Panc1 (cell line): ENCODE measurements at regions not wholly inside any gene's neighbourhood (a gene's known extent, or its start where the extent isn't known, plus 50 kb on each side); places are given as distances from the start of the nearest gene placed in this dataset.
A peak's percentile ranks its signal among the peaks of the same experiment; 100 is the strongest.

Experiments
- ATAC-seq: fragments of 200-7000 bp; cut with Tn5 transposase; 2 replicates; pipeline ENCODE4 v1.9.1; 2020; ENCODE audit warnings: mild to moderate bottlenecking, moderate library complexity
- BruUV-seq: library from RNA; stranded (reverse); fragments of 400-500 nt; replicated peaks from 2 replicates; lab custom pipeline; 2021; lab: Mats Ljungman, UMichigan
- CTCF ChIA-PET: fragments of 300-600 bp; sonication (Branson Sonifier 250); formaldehyde crosslinking; loops from one replicate; lab custom pipeline; 2022; ENCODE audit warnings: antibody characterized with exemption; lab: Charles Lee
- POLR2A ChIA-PET: fragments of 300-600 bp; sonication (Branson Sonifier 250); formaldehyde crosslinking; loops from one replicate; lab custom pipeline; 2022; ENCODE audit warnings: antibody characterized with exemption; lab: Charles Lee
- DNase-seq: peaks from one replicate; pipeline ENCODE4 v3.0.0-alpha.2; 2010; ENCODE audit warnings: low read depth, low spot score
- H3K27ac ChIP-seq: 2 replicates; pipeline ENCODE4 v1.5.1; 2011; ENCODE audit warnings: mild to moderate bottlenecking, low read length, inconsistent platforms
- H3K27me3 ChIP-seq: fragments of 200-500 bp; sonication (Bioruptor generic); 2 replicates; pipeline ENCODE4 v1.6.0; 2014; ENCODE audit warnings: low read length, inconsistent platforms; ENCODE audit not compliant: control insufficient read depth, insufficient read depth
- H3K36me3 ChIP-seq: fragments of 200-500 bp; sonication (Bioruptor generic); 2 replicates; pipeline ENCODE4 v1.5.1; 2014; ENCODE audit warnings: inconsistent platforms, mild to moderate bottlenecking, low read length, moderate library complexity; ENCODE audit not compliant: control insufficient read depth, insufficient read depth
- H3K4me1 ChIP-seq: 2 replicates; pipeline ENCODE4 v1.5.1; 2011; ENCODE audit warnings: inconsistent platforms, mild to moderate bottlenecking, low read length, moderate library complexity; ENCODE audit not compliant: control insufficient read depth, insufficient read depth
- H3K4me3 ChIP-seq, 2 experiments: 2 replicates each; pipeline ENCODE4 v1.5.1; 2011 to 2012; ENCODE audit warnings: low read depth in 2 of 2, low read length in 2 of 2, mild to moderate bottlenecking in 2 of 2, inconsistent platforms in 1 of 2, moderate library complexity in 1 of 2
- H3K9me3 ChIP-seq: fragments of 200-500 bp; sonication (Bioruptor generic); 2 replicates; pipeline ENCODE4 v1.5.1; 2014; ENCODE audit warnings: low read depth, mild to moderate bottlenecking, inconsistent platforms, low read length, moderate library complexity; ENCODE audit not compliant: control insufficient read depth, insufficient read depth
- CTCF ChIP-seq: fragments of 450-650 bp; IDR thresholded peaks from 2 replicates; pipeline ENCODE4 v1.5.1; 2017; ENCODE audit warnings: mild to moderate bottlenecking
- POLR2AphosphoS5 ChIP-seq: IDR thresholded peaks from 2 replicates; pipeline ENCODE4 v1.6.1; 2012; ENCODE audit warnings: mild to moderate bottlenecking, low read depth, low read length, moderate library complexity
- REST ChIP-seq, 2 experiments: IDR thresholded peaks; 2 replicates each; pipeline ENCODE4 v1.6.1; 2011 to 2012; ENCODE audit warnings: low read depth in 2 of 2, control low read depth in 1 of 2, low read length in 1 of 2, mild to moderate bottlenecking in 1 of 2, moderate library complexity in 1 of 2; ENCODE audit not compliant: insufficient read depth in 1 of 2
- SIN3A ChIP-seq: IDR thresholded peaks from 2 replicates; pipeline ENCODE4 v1.6.1; 2012; ENCODE audit warnings: low read depth, mild to moderate bottlenecking, low read length, moderate library complexity, borderline replicate concordance; ENCODE audit not compliant: insufficient read depth
- TCF7L2 ChIP-seq: IDR thresholded peaks from 2 replicates; pipeline ENCODE4 v1.6.1; 2011; ENCODE audit warnings: mild to moderate bottlenecking, low read depth, low read length, inconsistent platforms
- in situ Hi-C: cut with HindIII; loops from 2 replicates; pipeline ENCODE4 v1.10.0; 2016; ENCODE audit warnings: low sequenced_read_pairs, low pct_unique_long_range_greater_than_20kb
- intact Hi-C: fragments of 100-400 bp; cut with micrococcal nuclease; formaldehyde crosslinking; loops from one replicate; pipeline ENCODE4 v1.10.0; 2022; ENCODE audit not compliant: unreplicated experiment

GRCh38 chrX:134167591-134168203, 69.3 kb upstream of the CCDC160 start:
- Histone ChIP-seq H3K27me3 (peaks cover 4% of the 10 kb centered on the region), H3K9me3 (no peaks in the 10 kb centered on the region), H3K36me3 (no peaks in the 10 kb centered on the region), H3K4me3 (no peak overlapping the region), H3K4me1 (no peaks in the 10 kb centered on the region), H3K27ac (no peak overlapping the region)
- intact Hi-C loops, result no loop called here
- DNase-seq, result no peak
- ChIA-PET CTCF (no interaction called here), POLR2A (no interaction called here)
- in situ Hi-C loops, result no loop called here
- TF ChIP-seq REST (IDR thresholded peaks at IDR 0.05; ENCODE audit: insufficient read depth in 1 of 2, low read depth in 2 of 2, low read length in 1 of 2), result no peak
- ATAC-seq, result no peak
- BruUV-seq, result no TSS peak

- no peak for TF ChIP-seq REST (IDR thresholded peaks at IDR 0.05; ENCODE audit: insufficient read depth in 1 of 2, low read depth in 2 of 2, low read length in 1 of 2)
- TF ChIP-seq TCF7L2, result no peak
- no peak for TF ChIP-seq SIN3A
- no peak for TF ChIP-seq CTCF
- no peak for TF ChIP-seq POLR2AphosphoS5
- in situ Hi-C loops, result no loop called here
- peak; percentile 78 for ATAC-seq
- ChIA-PET CTCF (no interaction called here), POLR2A (no interaction called here)
- H3K27me3 ChIP-seq, result peaks cover 33% of the 10 kb centered on the region
- BruUV-seq, result no TSS peak
- H3K4me1 ChIP-seq, result peaks cover 3% of the 10 kb centered on the region; the same call in 1 of the 2 replicates
- DNase-seq, result no peak
- H3K4me3 ChIP-seq, result peak overlapping the region; percentile 58 to 79
- no peak overlapping the region for H3K27ac ChIP-seq
- no peaks in the 10 kb centered on the region for H3K36me3 ChIP-seq
- intact Hi-C loops, result no loop called here
- no peaks in the 10 kb centered on the region for H3K9me3 ChIP-seq
Observed at GRCh38 chrX:134171661-134172587, 65.1 kb upstream of the CCDC160 start.
